Peyer's patch (tissue), 4 donors: ENCODE measurements at regions not wholly inside any gene's neighbourhood (a gene's known extent, or its start where the extent isn't known, plus 50 kb on each side); places are given as distances from the start of the nearest gene placed in this dataset.
"Not testable (repeated sequence)": the region's sequence is repeated elsewhere in the genome, so short reads cannot be mapped to it uniquely, and the experiment has no call there.

Experiments
- DNase-seq, 3 donors: peaks; one replicate each; pipeline ENCODE4 v3.0.0-alpha.2; 2017 to 2019
- H3K27ac ChIP-seq, 4 donors: fragments of 200-600 bp; sonication (generic); one replicate each; pipeline ENCODE4 v1.5.1; 2016 to 2019
- H3K27me3 ChIP-seq, 2 donors: fragments of 200-600 bp; sonication (generic); one replicate each; pipeline ENCODE4 v1.5.1; 2019
- H3K36me3 ChIP-seq, 3 donors: fragments of 200-600 bp; sonication (generic); one replicate each; pipeline ENCODE4 v1.5.1; 2016 to 2019
- H3K4me1 ChIP-seq, 4 donors: fragments of 200-600 bp; sonication (generic); one replicate each; pipeline ENCODE4 v1.5.1; 2016 to 2019
- H3K4me3 ChIP-seq, 4 donors: fragments of 200-600 bp; sonication (generic); 1 replicate in 3 of 4; 2 replicates in 1 of 4; pipeline ENCODE4 v1.5.1; 2016 to 2019; ENCODE audit warnings: mild to moderate bottlenecking in 1 of 4
- H3K9me3 ChIP-seq, 4 donors: fragments of 200-600 bp; sonication (generic); one replicate each; pipeline ENCODE4 v1.5.1; 2016 to 2019; ENCODE audit warnings: mild to moderate bottlenecking in 1 of 4
- POLR2A ChIP-seq, 2 donors: fragments of 450-650 bp; IDR thresholded peaks; one replicate each; pipeline ENCODE4 v1.5.1; 2017; ENCODE audit warnings: antibody characterized with exemption in 2 of 2, mild to moderate bottlenecking in 2 of 2, moderate library complexity in 2 of 2
- TF ChIP-seq, protein P1 (sequence below), 6 experiments: fragments of 450-650 bp in 4 of 6; fragments of 200-600 bp in 2 of 6; sonication (generic) in 1 of 6; IDR thresholded peaks; one replicate each; pipeline ENCODE4 v1.5.1; 2017 to 2019; ENCODE audit warnings: antibody characterized with exemption in 6 of 6, mild to moderate bottlenecking in 3 of 6, moderate library complexity in 1 of 6

DNA sequence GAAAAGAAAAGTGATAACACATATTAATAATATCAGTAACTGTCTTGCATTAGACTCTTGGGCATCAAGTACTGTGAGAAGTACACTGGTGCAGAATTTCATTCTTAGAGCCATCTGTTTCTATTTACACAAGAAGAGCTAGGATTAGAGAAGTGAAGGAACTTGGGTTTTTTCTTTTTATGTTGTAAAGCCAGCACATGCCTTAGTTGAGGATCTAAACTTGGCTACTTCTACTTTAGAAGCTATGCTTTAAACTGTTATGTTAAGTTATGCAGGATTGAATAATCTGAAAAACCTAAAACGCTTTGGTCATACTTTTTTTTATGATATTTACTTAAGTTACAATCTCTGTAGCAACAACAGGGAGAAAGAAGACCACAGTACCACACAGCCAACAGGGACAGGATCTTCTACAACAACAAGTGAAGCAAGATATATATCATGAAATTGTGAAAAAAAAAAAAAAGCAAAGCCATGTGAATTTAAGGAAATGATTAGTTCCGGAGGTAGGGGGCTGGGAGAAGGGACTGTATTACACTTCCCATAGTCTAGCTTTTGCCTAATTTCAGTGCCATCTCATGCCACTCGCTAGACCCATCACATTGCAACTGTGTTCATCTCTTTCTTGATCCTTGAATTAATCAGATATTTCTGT, 305.1 kb upstream of the GOT2 start:
- Histone ChIP-seq H3K36me3 (no peaks in the 10 kb centered on the region), H3K4me1 (no peaks in the 10 kb centered on the region), H3K27ac (no peak overlapping the region), H3K27me3 (no peaks in the 10 kb centered on the region), H3K9me3 (no peaks in the 10 kb centered on the region), H3K4me3 (no peak overlapping the region)
- TF ChIP-seq, protein P1, sequence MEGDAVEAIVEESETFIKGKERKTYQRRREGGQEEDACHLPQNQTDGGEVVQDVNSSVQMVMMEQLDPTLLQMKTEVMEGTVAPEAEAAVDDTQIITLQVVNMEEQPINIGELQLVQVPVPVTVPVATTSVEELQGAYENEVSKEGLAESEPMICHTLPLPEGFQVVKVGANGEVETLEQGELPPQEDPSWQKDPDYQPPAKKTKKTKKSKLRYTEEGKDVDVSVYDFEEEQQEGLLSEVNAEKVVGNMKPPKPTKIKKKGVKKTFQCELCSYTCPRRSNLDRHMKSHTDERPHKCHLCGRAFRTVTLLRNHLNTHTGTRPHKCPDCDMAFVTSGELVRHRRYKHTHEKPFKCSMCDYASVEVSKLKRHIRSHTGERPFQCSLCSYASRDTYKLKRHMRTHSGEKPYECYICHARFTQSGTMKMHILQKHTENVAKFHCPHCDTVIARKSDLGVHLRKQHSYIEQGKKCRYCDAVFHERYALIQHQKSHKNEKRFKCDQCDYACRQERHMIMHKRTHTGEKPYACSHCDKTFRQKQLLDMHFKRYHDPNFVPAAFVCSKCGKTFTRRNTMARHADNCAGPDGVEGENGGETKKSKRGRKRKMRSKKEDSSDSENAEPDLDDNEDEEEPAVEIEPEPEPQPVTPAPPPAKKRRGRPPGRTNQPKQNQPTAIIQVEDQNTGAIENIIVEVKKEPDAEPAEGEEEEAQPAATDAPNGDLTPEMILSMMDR (IDR thresholded peaks at IDR 0.05), result no peak
- TF ChIP-seq POLR2A (IDR thresholded peaks at IDR 0.05), result no peak
- DNase-seq, result no peak

DNA sequence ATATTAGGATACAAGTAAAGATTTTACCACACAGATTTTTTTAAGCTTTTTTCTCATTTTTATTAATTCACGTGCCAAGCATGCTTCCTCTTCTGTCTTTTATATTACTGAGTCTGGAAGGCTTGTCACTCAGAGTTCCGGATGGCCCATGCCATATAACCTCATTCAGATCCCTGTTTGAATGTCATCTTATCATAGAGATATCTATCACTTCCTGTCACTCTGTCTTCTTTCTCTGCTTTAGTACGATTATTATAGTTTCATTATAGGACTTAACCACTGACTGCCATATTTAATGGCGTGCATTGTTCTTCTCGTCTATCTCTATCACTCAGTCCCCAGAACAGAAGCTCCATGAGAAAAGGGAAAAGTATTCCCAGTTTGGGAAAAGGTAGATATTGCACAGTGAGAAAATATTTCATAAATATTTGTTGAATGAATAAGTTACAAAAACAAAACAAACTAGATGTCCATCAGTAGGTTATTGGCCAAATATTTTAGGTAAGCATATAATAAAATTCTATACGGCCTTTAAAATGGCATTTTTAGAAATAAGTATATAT, 296.9 kb upstream of the GOT2 start:
- H3K36me3 ChIP-seq, result no peaks in the 10 kb centered on the region
- H3K4me1 ChIP-seq, result no peaks in the 10 kb centered on the region
- H3K9me3 ChIP-seq, result no peaks in the 10 kb centered on the region
- TF ChIP-seq, protein P1 (IDR thresholded peaks at IDR 0.05), result no peak
- TF ChIP-seq POLR2A (IDR thresholded peaks at IDR 0.05), result no peak
- no peak overlapping the region for H3K4me3 ChIP-seq
- H3K27me3 ChIP-seq, result no peaks in the 10 kb centered on the region
- H3K27ac ChIP-seq, result no peak overlapping the region
- DNase-seq, result no peak

DNA sequence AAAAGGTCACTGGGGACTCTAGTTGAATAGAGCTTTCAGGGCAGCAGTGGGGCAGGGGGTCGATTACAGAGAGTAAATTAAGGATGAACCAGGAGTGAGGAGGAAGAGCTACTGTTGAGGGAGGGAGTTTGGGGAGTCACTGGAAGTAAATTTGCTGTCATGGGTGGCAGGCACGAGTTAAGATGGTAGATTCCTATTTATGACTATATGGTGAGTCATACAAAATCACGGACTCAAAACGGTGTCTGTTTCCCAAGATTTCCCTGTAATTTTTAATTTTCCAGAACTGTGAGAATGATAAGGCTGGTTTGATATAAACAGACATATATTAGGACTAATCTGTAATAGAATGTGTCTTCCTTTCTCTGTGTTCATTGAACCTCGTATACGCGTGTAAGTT, 287.6 kb upstream of the GOT2 start:
- Histone ChIP-seq H3K27me3 (no peaks in the 10 kb centered on the region), H3K4me1 (no peaks in the 10 kb centered on the region), H3K27ac (no peak overlapping the region), H3K9me3 (no peaks in the 10 kb centered on the region), H3K4me3 (no peak overlapping the region), H3K36me3 (no peaks in the 10 kb centered on the region)
- no peak for DNase-seq
- TF ChIP-seq, protein P1 (IDR thresholded peaks at IDR 0.05), result no peak
- TF ChIP-seq POLR2A (IDR thresholded peaks at IDR 0.05), result no peak

DNA sequence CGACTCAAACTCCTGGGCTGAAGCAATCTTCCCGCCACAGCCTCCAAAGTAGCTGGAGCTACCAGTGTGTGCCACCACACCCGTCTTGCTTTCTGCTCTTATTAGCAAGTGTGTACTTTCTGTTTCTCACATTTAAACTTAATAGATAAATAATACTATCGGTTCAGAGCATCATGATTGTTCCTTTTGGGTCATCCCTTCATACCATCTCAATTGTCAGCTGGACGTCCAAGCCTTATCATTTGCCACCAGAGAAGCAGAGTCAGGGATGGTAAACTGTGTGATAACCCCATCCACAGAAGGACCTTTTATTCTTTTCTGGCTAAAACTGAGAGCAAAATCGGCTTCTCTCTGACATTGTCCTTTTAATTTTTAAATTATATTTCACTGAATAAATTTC, 279.8 kb upstream of the GOT2 start:
- Histone ChIP-seq H3K27me3 (no peaks in the 10 kb centered on the region), H3K4me3 (no peak overlapping the region), H3K36me3 (no peaks in the 10 kb centered on the region), H3K27ac (no peak overlapping the region), H3K9me3 (no peaks in the 10 kb centered on the region), H3K4me1 (no peaks in the 10 kb centered on the region)
- DNase-seq, result no peak
- TF ChIP-seq, protein P1 (IDR thresholded peaks at IDR 0.05), result no peak
- no peak for TF ChIP-seq POLR2A (IDR thresholded peaks at IDR 0.05)

DNA sequence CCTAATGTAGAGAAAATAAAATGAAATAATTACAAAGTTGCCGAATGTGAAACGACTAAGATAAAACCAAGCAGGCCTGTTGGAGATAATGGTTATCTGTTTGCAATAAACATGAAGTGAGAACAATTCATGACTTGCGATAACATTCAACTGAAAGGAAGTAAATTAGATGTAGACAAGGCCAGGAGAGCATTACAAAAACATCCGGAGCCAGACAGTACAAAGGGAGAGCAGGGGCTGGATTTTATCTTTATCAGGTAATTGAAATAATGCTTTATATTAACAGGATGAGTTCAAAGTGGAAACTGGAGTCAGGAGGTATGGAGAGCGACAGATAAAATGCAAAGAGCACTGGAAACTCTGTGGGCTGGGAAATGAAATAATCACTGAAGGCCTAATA, 265.6 kb upstream of the GOT2 start:
- DNase-seq, result no peak
- Histone ChIP-seq H3K4me3 (no peak overlapping the region), H3K9me3 (no peaks in the 10 kb centered on the region), H3K36me3 (no peaks in the 10 kb centered on the region), H3K27ac (no peak overlapping the region), H3K4me1 (no peaks in the 10 kb centered on the region), H3K27me3 (no peaks in the 10 kb centered on the region)
- TF ChIP-seq, protein P1 (IDR thresholded peaks at IDR 0.05), result no peak
- no peak for TF ChIP-seq POLR2A (IDR thresholded peaks at IDR 0.05)

DNA sequence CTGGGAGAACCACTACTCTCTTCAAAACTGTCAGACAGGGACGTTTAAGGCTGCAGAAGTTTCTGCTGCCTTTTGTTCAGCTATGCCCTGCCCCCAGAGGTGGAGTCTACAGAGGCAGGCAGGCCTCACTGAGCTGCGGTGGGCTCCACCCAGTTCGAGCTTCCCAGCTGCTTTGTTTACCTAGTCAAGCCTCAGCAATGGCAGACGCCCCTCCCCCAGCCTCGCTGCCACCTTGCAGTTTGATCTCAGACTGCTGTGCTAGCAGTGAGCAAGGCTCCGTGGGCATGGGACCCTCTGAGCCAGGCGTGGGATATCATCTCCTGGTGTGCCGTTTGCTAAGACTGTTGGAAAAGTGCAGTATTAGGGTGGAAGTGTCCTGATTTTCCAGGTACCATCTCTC, 258.6 kb upstream of the GOT2 start:
- not testable (repeated sequence) for H3K27ac ChIP-seq, DNase-seq, H3K4me3 ChIP-seq, H3K9me3 ChIP-seq, H3K36me3 ChIP-seq, H3K4me1 ChIP-seq, H3K27me3 ChIP-seq

DNA sequence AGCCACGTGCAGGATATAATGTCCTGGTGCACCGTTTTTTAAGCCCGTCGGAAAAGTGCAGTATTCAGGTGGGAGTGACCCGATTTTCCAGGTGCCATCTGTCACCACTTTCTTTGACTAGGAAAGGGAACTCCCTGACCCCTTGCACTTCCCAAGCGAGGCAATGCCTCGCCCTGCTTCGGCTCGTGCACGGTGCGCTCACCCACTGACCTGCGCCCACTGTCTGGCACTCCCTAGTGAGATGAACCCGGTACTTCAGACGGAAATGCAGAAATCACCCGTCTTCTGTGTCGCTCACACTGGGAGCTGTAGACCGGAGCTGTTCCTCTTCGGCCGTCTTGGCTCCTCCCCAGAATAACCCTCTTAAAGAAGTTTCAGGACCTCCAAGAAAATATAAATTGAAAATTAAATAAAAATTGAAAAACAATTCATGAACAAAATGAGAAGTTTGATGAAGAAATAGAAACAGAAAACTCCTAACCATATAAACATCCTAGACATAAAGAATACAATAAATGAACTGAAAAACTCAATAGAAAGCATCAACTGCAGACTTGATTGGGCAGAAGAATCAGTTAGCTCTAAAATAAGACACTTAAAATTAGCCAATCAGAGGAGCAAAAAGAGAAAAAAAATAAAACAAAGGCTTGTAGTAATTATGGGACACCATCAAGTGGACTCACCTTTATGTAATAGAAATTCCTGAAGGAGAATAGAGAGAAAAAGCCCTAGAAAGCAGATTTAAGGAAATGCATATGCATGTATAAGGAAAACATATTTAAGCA, 249.3 kb upstream of the GOT2 start:
- not testable (repeated sequence) for H3K27ac ChIP-seq, H3K27me3 ChIP-seq, H3K9me3 ChIP-seq, DNase-seq, H3K4me1 ChIP-seq, H3K4me3 ChIP-seq, H3K36me3 ChIP-seq
